ENCODE measurements at regions not wholly inside any gene's neighbourhood (a gene's known extent, or its start where the extent isn't known, plus 50 kb on each side); places are given as distances from the start of the nearest gene placed in this dataset.
"Not testable (repeated sequence)": the region's sequence is repeated elsewhere in the genome, so short reads cannot be mapped to it uniquely, and the experiment has no call there.

DNA sequence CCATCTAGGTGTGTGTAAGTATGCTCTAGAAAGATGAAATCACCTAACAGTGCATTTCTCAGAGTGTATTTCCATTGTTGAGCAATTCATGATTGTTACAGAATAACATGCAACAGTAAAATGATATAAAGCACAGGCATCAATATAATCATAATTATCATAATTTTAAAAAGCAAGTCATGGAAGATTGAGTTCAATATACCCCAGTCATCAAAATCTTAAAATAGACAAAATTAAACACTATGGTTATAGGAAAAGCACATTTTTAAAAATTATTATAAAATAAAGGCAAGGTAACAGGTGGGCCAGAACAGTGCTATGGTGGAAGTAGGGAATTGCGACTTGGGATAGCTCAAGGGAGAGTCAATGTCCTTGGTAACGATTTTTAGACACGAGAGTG lies 555.4 kb upstream of the VRK2 start:
- Mint-ChIP-seq H3K4me1 (ENCODE audit: insufficient read depth, unreplicated experiment) (no peaks in the 10 kb centered on the region), H3K27me3 (ENCODE audit: insufficient read depth, unreplicated experiment) (no peaks in the 10 kb centered on the region), H3K9me3 (ENCODE audit: unreplicated experiment) (peaks cover 8% of the 10 kb centered on the region), H3K27ac (ENCODE audit: low read depth, unreplicated experiment) (no peak overlapping the region), H3K4me3 (ENCODE audit: unreplicated experiment) (no peak overlapping the region), H3K36me3 (ENCODE audit: insufficient read depth, unreplicated experiment) (no peaks in the 10 kb centered on the region)
- intact Hi-C loops (cut with micrococcal nuclease) = loop anchor here (10.0 kb wide), 1 partner anchor 526 kb away; no protein-coding TSS in a partner anchor
- DNase-seq (ENCODE audit: unreplicated experiment) = no peak
- BruUV-seq (replicated peaks) = no TSS peak
- CTCF ChIA-PET = interaction anchor here (0.6 to 1.1 kb wide), 3 partner anchors 505 to 1308 kb away, joined by 3 read pairs; partner anchors contain the start of gene CCDC85A
- TF ChIP-seq, protein P1, sequence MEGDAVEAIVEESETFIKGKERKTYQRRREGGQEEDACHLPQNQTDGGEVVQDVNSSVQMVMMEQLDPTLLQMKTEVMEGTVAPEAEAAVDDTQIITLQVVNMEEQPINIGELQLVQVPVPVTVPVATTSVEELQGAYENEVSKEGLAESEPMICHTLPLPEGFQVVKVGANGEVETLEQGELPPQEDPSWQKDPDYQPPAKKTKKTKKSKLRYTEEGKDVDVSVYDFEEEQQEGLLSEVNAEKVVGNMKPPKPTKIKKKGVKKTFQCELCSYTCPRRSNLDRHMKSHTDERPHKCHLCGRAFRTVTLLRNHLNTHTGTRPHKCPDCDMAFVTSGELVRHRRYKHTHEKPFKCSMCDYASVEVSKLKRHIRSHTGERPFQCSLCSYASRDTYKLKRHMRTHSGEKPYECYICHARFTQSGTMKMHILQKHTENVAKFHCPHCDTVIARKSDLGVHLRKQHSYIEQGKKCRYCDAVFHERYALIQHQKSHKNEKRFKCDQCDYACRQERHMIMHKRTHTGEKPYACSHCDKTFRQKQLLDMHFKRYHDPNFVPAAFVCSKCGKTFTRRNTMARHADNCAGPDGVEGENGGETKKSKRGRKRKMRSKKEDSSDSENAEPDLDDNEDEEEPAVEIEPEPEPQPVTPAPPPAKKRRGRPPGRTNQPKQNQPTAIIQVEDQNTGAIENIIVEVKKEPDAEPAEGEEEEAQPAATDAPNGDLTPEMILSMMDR (IDR thresholded peaks at IDR 0.05; ENCODE audit: unreplicated experiment) = no peak
- POLR2A ChIA-PET = no interaction called here

GRCh38 chr2:57493966-57494365 lies 552.6 kb upstream of the VRK2 start:
- H3K9me3 Mint-ChIP-seq (ENCODE audit: unreplicated experiment); H3K36me3 Mint-ChIP-seq (ENCODE audit: insufficient read depth, unreplicated experiment); POLR2A ChIA-PET; H3K27me3 Mint-ChIP-seq (ENCODE audit: insufficient read depth, unreplicated experiment); H3K4me1 Mint-ChIP-seq (ENCODE audit: insufficient read depth, unreplicated experiment); DNase-seq (ENCODE audit: unreplicated experiment); BruUV-seq (replicated peaks); H3K27ac Mint-ChIP-seq (ENCODE audit: low read depth, unreplicated experiment); H3K4me3 Mint-ChIP-seq (ENCODE audit: unreplicated experiment): not testable (repeated sequence)
- intact Hi-C loops (cut with micrococcal nuclease) = loop anchor here (10.0 kb wide), 1 partner anchor 529 kb away; no protein-coding TSS in a partner anchor
- CTCF ChIA-PET = interaction anchor here (0.6 kb wide), 1 partner anchor 1299 kb away, joined by 3 read pairs; no protein-coding TSS in a partner anchor

GRCh38 chr2:57497489-57498096 lies 549.0 kb upstream of the VRK2 start:
- peak; percentile 68 for DNase-seq (ENCODE audit: unreplicated experiment)

DNA sequence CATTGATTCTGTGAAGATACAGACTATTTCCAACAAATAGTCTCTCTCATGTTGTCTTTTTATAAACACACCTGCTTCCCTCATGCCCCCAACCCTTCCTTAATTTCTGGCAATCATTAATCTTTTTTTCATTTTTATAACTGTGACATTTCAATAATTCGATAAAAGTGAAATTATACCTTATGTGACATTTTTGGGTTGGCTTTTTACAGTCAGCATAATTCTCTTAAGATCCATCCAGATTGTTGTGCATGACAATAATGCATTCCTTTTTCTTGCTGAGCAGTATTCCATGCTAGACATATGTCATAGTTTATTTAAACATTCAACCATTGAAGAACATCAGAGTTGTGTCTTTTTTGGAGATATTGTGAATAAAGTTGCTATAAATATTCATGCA lies 541.8 kb upstream of the VRK2 start:
- no peak for DNase-seq (ENCODE audit: unreplicated experiment)
- CTCF ChIA-PET = interaction anchor here (0.6 to 0.7 kb wide), 2 partner anchors 998 to 1055 kb away, joined by 3 read pairs; no protein-coding TSS in a partner anchor
- TF ChIP-seq, protein P1 (IDR thresholded peaks at IDR 0.05; ENCODE audit: unreplicated experiment) = no peak
- POLR2A ChIA-PET = no interaction called here
- no peaks in the 10 kb centered on the region for H3K27me3 Mint-ChIP-seq (ENCODE audit: insufficient read depth, unreplicated experiment)
- no peak overlapping the region for H3K27ac Mint-ChIP-seq (ENCODE audit: low read depth, unreplicated experiment)
- H3K4me3 Mint-ChIP-seq (ENCODE audit: unreplicated experiment) = no peak overlapping the region
- no TSS peak for BruUV-seq (replicated peaks)
- no peaks in the 10 kb centered on the region for H3K36me3 Mint-ChIP-seq (ENCODE audit: insufficient read depth, unreplicated experiment)
- no peaks in the 10 kb centered on the region for H3K4me1 Mint-ChIP-seq (ENCODE audit: insufficient read depth, unreplicated experiment)
- no peaks in the 10 kb centered on the region for H3K9me3 Mint-ChIP-seq (ENCODE audit: unreplicated experiment)
- intact Hi-C loops (cut with micrococcal nuclease) = no loop called here

More at GRCh38 chr2:57497489-57498096, 549.0 kb upstream of the VRK2 start:
- Mint-ChIP-seq H3K27ac (ENCODE audit: low read depth, unreplicated experiment) (no peak overlapping the region), H3K27me3 (ENCODE audit: insufficient read depth, unreplicated experiment) (no peaks in the 10 kb centered on the region), H3K4me3 (ENCODE audit: unreplicated experiment) (no peak overlapping the region), H3K4me1 (ENCODE audit: insufficient read depth, unreplicated experiment) (no peaks in the 10 kb centered on the region), H3K9me3 (ENCODE audit: unreplicated experiment) (peaks cover 8% of the 10 kb centered on the region), H3K36me3 (ENCODE audit: insufficient read depth, unreplicated experiment) (no peaks in the 10 kb centered on the region)
- ChIA-PET CTCF (interaction anchor here (0.6 to 3.9 kb wide), 47 partner anchors 8 to 1824 kb away, joined by 3 to 18 read pairs (median 4); partner anchors contain the start of gene CCDC85A), POLR2A (interaction anchor here (0.6 to 1.3 kb wide), 2 partner anchors 120 to 215 kb away, joined by 3 read pairs; no protein-coding TSS in a partner anchor)
- TF ChIP-seq, protein P1 (IDR thresholded peaks at IDR 0.05; ENCODE audit: unreplicated experiment) = peak; percentile 82
- BruUV-seq (replicated peaks) = no TSS peak
- intact Hi-C loops (cut with micrococcal nuclease) = loop anchor here (1.0 to 10.0 kb wide), 6 partner anchors 120 to 1314 kb away; partner anchors contain the start of gene CCDC85A
